Activated CD8-positive, alpha-beta T cell treated with anti-CD3 and anti-CD28 coated beads, Interleukin-2, amount 10 ng/mL, durations not matched to agents 7 days and 5 days (primary cell): ENCODE measurements at regions not wholly inside any gene's neighbourhood (a gene's known extent, or its start where the extent isn't known, plus 50 kb on each side); places are given as distances from the start of the nearest gene placed in this dataset.

Source experiments
- ATAC-seq: fragments of 150-1000 bp; cut with Tn5 transposase; one replicate; pipeline ENCODE4 v1.10.0; 2021; ENCODE audit warnings: moderate library complexity
- CTCF ChIA-PET: fragments of 350-600 bp; sonication (Branson Sonifier 250); formaldehyde crosslinking; loops from one replicate; lab custom pipeline; 2021; ENCODE audit warnings: antibody characterized with exemption; lab: Charles Lee
- POLR2A ChIA-PET: fragments of 350-600 bp; sonication (Branson Sonifier 250); formaldehyde crosslinking; loops from one replicate; lab custom pipeline; 2021; ENCODE audit warnings: antibody characterized with exemption; lab: Charles Lee
- DNase-seq: peaks from one replicate; pipeline ENCODE4 v3.0.0-alpha.2; 2020
- H3K27ac Mint-ChIP-seq: one replicate; pipeline ENCODE4 v1.8.0; 2021; ENCODE audit warnings: mild to moderate bottlenecking, mixed read lengths
- H3K27me3 Mint-ChIP-seq: one replicate; pipeline ENCODE4 v1.8.0; 2021; ENCODE audit warnings: low read depth, mixed read lengths
- H3K36me3 Mint-ChIP-seq: one replicate; pipeline ENCODE4 v1.8.0; 2021; ENCODE audit warnings: low read depth, mixed read lengths
- H3K4me1 Mint-ChIP-seq: one replicate; pipeline ENCODE4 v1.8.0; 2021; ENCODE audit warnings: low read depth, mixed read lengths
- H3K4me3 Mint-ChIP-seq: one replicate; pipeline ENCODE4 v1.8.0; 2021; ENCODE audit warnings: mild to moderate bottlenecking, mixed read lengths
- H3K9me3 Mint-ChIP-seq: one replicate; pipeline ENCODE4 v1.8.0; 2022; ENCODE audit warnings: mixed read lengths; ENCODE audit not compliant: insufficient read depth

- H3K4me1 Mint-ChIP-seq: no peaks in the 10 kb centered on the region
- no peak for DNase-seq
- no peaks in the 10 kb centered on the region for H3K36me3 Mint-ChIP-seq
- peaks cover 3% of the 10 kb centered on the region for H3K27me3 Mint-ChIP-seq
- ChIA-PET CTCF (no interaction called here), POLR2A (no interaction called here)
- no peak overlapping the region for H3K4me3 Mint-ChIP-seq
- no peak for ATAC-seq
- no peak overlapping the region for H3K27ac Mint-ChIP-seq
- no peaks in the 10 kb centered on the region for H3K9me3 Mint-ChIP-seq
Measured at GRCh38 chr13:38527140-38527539, 159.7 kb upstream of the FREM2 start.

GRCh38 chr13:38528986-38529385, 157.9 kb upstream of the FREM2 start:
- Mint-ChIP-seq H3K9me3 (no peaks in the 10 kb centered on the region), H3K27ac (no peak overlapping the region), H3K27me3 (peaks cover 3% of the 10 kb centered on the region), H3K4me3 (no peak overlapping the region), H3K4me1 (no peaks in the 10 kb centered on the region), H3K36me3 (no peaks in the 10 kb centered on the region)
- ChIA-PET POLR2A (no interaction called here), CTCF (no interaction called here)
- ATAC-seq (no peak), DNase-seq (no peak)

GRCh38 chr13:38530492-38530891, 156.4 kb upstream of the FREM2 start:
- no peak for DNase-seq
- no peak for ATAC-seq
- no peaks in the 10 kb centered on the region for H3K36me3 Mint-ChIP-seq
- no peaks in the 10 kb centered on the region for H3K4me1 Mint-ChIP-seq
- no peak overlapping the region for H3K4me3 Mint-ChIP-seq
- no peaks in the 10 kb centered on the region for H3K9me3 Mint-ChIP-seq
- no peak overlapping the region for H3K27ac Mint-ChIP-seq
- ChIA-PET CTCF (no interaction called here), POLR2A (no interaction called here)
- H3K27me3 Mint-ChIP-seq: peaks cover 3% of the 10 kb centered on the region

- no peaks in the 10 kb centered on the region for H3K4me1 Mint-ChIP-seq
- CTCF ChIA-PET: no interaction called here
- no peaks in the 10 kb centered on the region for H3K9me3 Mint-ChIP-seq
- POLR2A ChIA-PET: no interaction called here
- no peak overlapping the region for H3K4me3 Mint-ChIP-seq
- no peak for DNase-seq
- no peaks in the 10 kb centered on the region for H3K27me3 Mint-ChIP-seq
- H3K36me3 Mint-ChIP-seq: no peaks in the 10 kb centered on the region
- no peak overlapping the region for H3K27ac Mint-ChIP-seq
- no peak for ATAC-seq
Measured at GRCh38 chr13:38535261-38535660, 151.6 kb upstream of the FREM2 start.

GRCh38 chr13:38537051-38537450, 149.8 kb upstream of the FREM2 start:
- H3K36me3 Mint-ChIP-seq: no peaks in the 10 kb centered on the region
- no peaks in the 10 kb centered on the region for H3K9me3 Mint-ChIP-seq
- ChIA-PET POLR2A (no interaction called here), CTCF (no interaction called here)
- DNase-seq: no peak
- no peak overlapping the region for H3K4me3 Mint-ChIP-seq
- no peak for ATAC-seq
- H3K27ac Mint-ChIP-seq: no peak overlapping the region
- H3K4me1 Mint-ChIP-seq: no peaks in the 10 kb centered on the region
- H3K27me3 Mint-ChIP-seq: no peaks in the 10 kb centered on the region

GRCh38 chr13:38538422-38538821, 148.5 kb upstream of the FREM2 start:
- DNase-seq (no peak), ATAC-seq (no peak)
- Mint-ChIP-seq H3K27ac (no peak overlapping the region), H3K36me3 (no peaks in the 10 kb centered on the region), H3K4me3 (no peak overlapping the region), H3K9me3 (no peaks in the 10 kb centered on the region), H3K4me1 (no peaks in the 10 kb centered on the region), H3K27me3 (no peaks in the 10 kb centered on the region)
- CTCF ChIA-PET: no interaction called here
- POLR2A ChIA-PET: no interaction called here

GRCh38 chr13:38539632-38540031, 147.2 kb upstream of the FREM2 start:
- H3K9me3 Mint-ChIP-seq: no peaks in the 10 kb centered on the region
- H3K27me3 Mint-ChIP-seq: no peaks in the 10 kb centered on the region
- POLR2A ChIA-PET: no interaction called here
- H3K27ac Mint-ChIP-seq: no peak overlapping the region
- ATAC-seq (no peak), DNase-seq (no peak)
- no peaks in the 10 kb centered on the region for H3K36me3 Mint-ChIP-seq
- H3K4me1 Mint-ChIP-seq: no peaks in the 10 kb centered on the region
- H3K4me3 Mint-ChIP-seq: no peak overlapping the region
- CTCF ChIA-PET: no interaction called here

- Mint-ChIP-seq H3K4me1 (no peaks in the 10 kb centered on the region), H3K9me3 (no peaks in the 10 kb centered on the region), H3K27ac (no peak overlapping the region), H3K36me3 (no peaks in the 10 kb centered on the region), H3K27me3 (no peaks in the 10 kb centered on the region), H3K4me3 (no peak overlapping the region)
- ChIA-PET POLR2A (no interaction called here), CTCF (no interaction called here)
- DNase-seq (no peak), ATAC-seq (no peak)
Measured at GRCh38 chr13:38542601-38543000, 144.3 kb upstream of the FREM2 start.

- Mint-ChIP-seq H3K27ac (no peak overlapping the region), H3K4me1 (no peaks in the 10 kb centered on the region), H3K36me3 (no peaks in the 10 kb centered on the region), H3K4me3 (no peak overlapping the region), H3K27me3 (no peaks in the 10 kb centered on the region), H3K9me3 (no peaks in the 10 kb centered on the region)
- ChIA-PET POLR2A (no interaction called here), CTCF (no interaction called here)
- DNase-seq (no peak), ATAC-seq (no peak)
Measured at GRCh38 chr13:38543561-38543960, 143.3 kb upstream of the FREM2 start.

- Mint-ChIP-seq H3K4me3 (no peak overlapping the region), H3K9me3 (no peaks in the 10 kb centered on the region), H3K4me1 (no peaks in the 10 kb centered on the region), H3K27me3 (no peaks in the 10 kb centered on the region), H3K36me3 (no peaks in the 10 kb centered on the region), H3K27ac (no peak overlapping the region)
- ATAC-seq (no peak), DNase-seq (no peak)
- ChIA-PET CTCF (no interaction called here), POLR2A (no interaction called here)
Measured at GRCh38 chr13:38563739-38564138, 123.1 kb upstream of the FREM2 start.

GRCh38 chr13:38564256-38565150, 122.4 kb upstream of the FREM2 start:
- CTCF ChIA-PET: no interaction called here
- Mint-ChIP-seq H3K9me3 (no peaks in the 10 kb centered on the region), H3K27me3 (no peaks in the 10 kb centered on the region), H3K36me3 (no peaks in the 10 kb centered on the region), H3K4me3 (no peak overlapping the region), H3K4me1 (no peaks in the 10 kb centered on the region), H3K27ac (no peak overlapping the region)
- no peak for DNase-seq
- POLR2A ChIA-PET: no interaction called here
- ATAC-seq: no peak

- Mint-ChIP-seq H3K36me3 (no peaks in the 10 kb centered on the region), H3K9me3 (peaks cover 6% of the 10 kb centered on the region), H3K27ac (no peak overlapping the region), H3K4me1 (no peaks in the 10 kb centered on the region), H3K27me3 (no peaks in the 10 kb centered on the region), H3K4me3 (no peak overlapping the region)
- CTCF ChIA-PET: no interaction called here
- POLR2A ChIA-PET: no interaction called here
- no peak for ATAC-seq
- DNase-seq: no peak
Measured at GRCh38 chr13:38566023-38566422, 120.9 kb upstream of the FREM2 start.

- ATAC-seq (no peak), DNase-seq (no peak)
- H3K4me1 Mint-ChIP-seq: no peaks in the 10 kb centered on the region
- H3K9me3 Mint-ChIP-seq: peaks cover 6% of the 10 kb centered on the region
- ChIA-PET CTCF (no interaction called here), POLR2A (no interaction called here)
- no peaks in the 10 kb centered on the region for H3K36me3 Mint-ChIP-seq
- no peaks in the 10 kb centered on the region for H3K27me3 Mint-ChIP-seq
- H3K27ac Mint-ChIP-seq: no peak overlapping the region
- H3K4me3 Mint-ChIP-seq: no peak overlapping the region
Measured at GRCh38 chr13:38566519-38566918, 120.4 kb upstream of the FREM2 start.
